ENCODE measurements at regions not wholly inside any gene's neighbourhood (a gene's known extent, or its start where the extent isn't known, plus 50 kb on each side); places are given as distances from the start of the nearest gene placed in this dataset.
"Not testable (repeated sequence)": the region's sequence is repeated elsewhere in the genome, so short reads cannot be mapped to it uniquely, and the experiment has no call there.

- TF ChIP-seq CTCF (IDR thresholded peaks at IDR 0.05; ENCODE audit: low read depth, low read length, missing control alignments), result no peak
- in situ Hi-C loops (cut with HindIII; ENCODE audit: low pct_ligation_motif_present, low sequenced_read_pairs), result no loop called here
- Histone ChIP-seq H3K27ac (no peak overlapping the region), H3K27me3 (replicated peaks) (no peaks in the 10 kb centered on the region), H3K36me3 (replicated peaks) (no peaks in the 10 kb centered on the region), H3K4me3 (ENCODE audit: low read depth, low read length) (no peak overlapping the region)
- DNase-seq, result no peak
Measured at GRCh38 chr4:58303456-58303855, 1193.3 kb upstream of the IGFBP7 start.

GRCh38 chr4:58301376-58301999 lies 1191.3 kb upstream of the IGFBP7 start:
- H3K4me3 ChIP-seq (ENCODE audit: low read depth, low read length), result no peak overlapping the region
- no peaks in the 10 kb centered on the region for H3K36me3 ChIP-seq (replicated peaks)
- no peak for DNase-seq
- TF ChIP-seq CTCF (IDR thresholded peaks at IDR 0.05; ENCODE audit: low read depth, low read length, missing control alignments), result no peak
- in situ Hi-C loops (cut with HindIII; ENCODE audit: low pct_ligation_motif_present, low sequenced_read_pairs), result no loop called here
- no peaks in the 10 kb centered on the region for H3K27me3 ChIP-seq (replicated peaks)
- no peak overlapping the region for H3K27ac ChIP-seq

GRCh38 chr4:58286335-58286734 lies 1176.2 kb upstream of the IGFBP7 start:
- no peak for TF ChIP-seq CTCF (IDR thresholded peaks at IDR 0.05; ENCODE audit: low read depth, low read length, missing control alignments)
- in situ Hi-C loops (cut with HindIII; ENCODE audit: low pct_ligation_motif_present, low sequenced_read_pairs), result no loop called here

GRCh38 chr4:58280928-58281327 lies 1170.7 kb upstream of the IGFBP7 start:
- H3K4me3 ChIP-seq (ENCODE audit: low read depth, low read length); H3K27me3 ChIP-seq (replicated peaks); H3K27ac ChIP-seq; H3K36me3 ChIP-seq (replicated peaks); DNase-seq; in situ Hi-C loops (cut with HindIII; ENCODE audit: low pct_ligation_motif_present, low sequenced_read_pairs): not testable (repeated sequence)

More at GRCh38 chr4:58286335-58286734, 1176.2 kb upstream of the IGFBP7 start:
- H3K27me3 ChIP-seq (replicated peaks), result no peaks in the 10 kb centered on the region
- H3K36me3 ChIP-seq (replicated peaks), result no peaks in the 10 kb centered on the region
- no peak for DNase-seq
- no peak overlapping the region for H3K27ac ChIP-seq
- no peak overlapping the region for H3K4me3 ChIP-seq (ENCODE audit: low read depth, low read length)

- in situ Hi-C loops (cut with HindIII; ENCODE audit: low pct_ligation_motif_present, low sequenced_read_pairs), result no loop called here
- Histone ChIP-seq H3K4me3 (ENCODE audit: low read depth, low read length) (no peak overlapping the region), H3K27me3 (replicated peaks) (no peaks in the 10 kb centered on the region), H3K36me3 (replicated peaks) (no peaks in the 10 kb centered on the region), H3K27ac (no peak overlapping the region)
- no peak for TF ChIP-seq CTCF (IDR thresholded peaks at IDR 0.05; ENCODE audit: low read depth, low read length, missing control alignments)
- no peak for DNase-seq
Measured at GRCh38 chr4:58275856-58276255, 1165.7 kb upstream of the IGFBP7 start.

- Histone ChIP-seq H3K27ac (no peak overlapping the region), H3K27me3 (replicated peaks) (no peaks in the 10 kb centered on the region), H3K4me3 (ENCODE audit: low read depth, low read length) (no peak overlapping the region), H3K36me3 (replicated peaks) (no peaks in the 10 kb centered on the region)
- DNase-seq, result no peak
- in situ Hi-C loops (cut with HindIII; ENCODE audit: low pct_ligation_motif_present, low sequenced_read_pairs), result no loop called here
- no peak for TF ChIP-seq CTCF (IDR thresholded peaks at IDR 0.05; ENCODE audit: low read depth, low read length, missing control alignments)
Measured at GRCh38 chr4:58274553-58274952, 1164.4 kb upstream of the IGFBP7 start.

Data from brain microvascular endothelial cell (primary cell).